GM12878 (cell line): ENCODE measurements at regions not wholly inside any gene's neighbourhood (a gene's known extent, or its start where the extent isn't known, plus 50 kb on each side); places are given as distances from the start of the nearest gene placed in this dataset.

Experiments
- ATAC-seq: fragments of 200-7000 bp; cut with Tn5 transposase; 3 replicates; pipeline ENCODE4 v1.9.1; 2020; ENCODE audit warnings: mild to moderate bottlenecking, moderate library complexity
- BruUV-seq: library from RNA; stranded (reverse); fragments of 400-500 nt; replicated peaks from 2 replicates; lab custom pipeline; 2021; lab: Mats Ljungman, UMichigan
- CTCF ChIA-PET: fragments of 300-600 bp; sonication (Branson Sonifier 250); formaldehyde crosslinking; extraction: SDS; loops from one replicate; lab custom pipeline; 2021; ENCODE audit warnings: inconsistent platforms; lab: Yijun Ruan, JAX
- POLR2A ChIA-PET: fragments of 350-600 bp; formaldehyde crosslinking; extraction: SDS; loops from one replicate; lab custom pipeline; 2021; ENCODE audit warnings: inconsistent platforms; lab: Charles Lee
- RAD21 ChIA-PET: fragments of 300-600 bp; sonication (Branson Sonifier 250); formaldehyde crosslinking; loops from one replicate; lab custom pipeline; 2023; ENCODE audit warnings: antibody characterized with exemption; ENCODE audit not compliant: unreplicated experiment; lab: Charles Lee
- SMC1A ChIA-PET: fragments of 300-600 bp; sonication (Branson Sonifier 250); formaldehyde crosslinking; loops from one replicate; lab custom pipeline; 2023; ENCODE audit not compliant: unreplicated experiment, uncharacterized antibody; lab: Charles Lee
- DNase-seq: peaks from one replicate; pipeline ENCODE4 v3.0.0-alpha.2; 2011; ENCODE audit warnings: low read depth, low spot score
- FAIRE-seq: peaks from 3 replicates; lab custom pipeline; 2011; peaks lifted over from hg19 to GRCh38; lab: Jason Lieb, UNC
- H2AFZ ChIP-seq: 2 replicates; pipeline ENCODE4 v1.6.0; 2011; ENCODE audit warnings: low read depth, low read length, control low read depth; ENCODE audit not compliant: control insufficient read depth
- H3K27ac ChIP-seq: 2 replicates; pipeline ENCODE4 v1.5.1; 2011; ENCODE audit warnings: control low read depth; ENCODE audit not compliant: control insufficient read depth, insufficient read depth
- H3K27me3 ChIP-seq, 2 experiments: replicated peaks in 1 of 2; 2 replicates each; pipeline versions ENCODE4 v1.6.0 to v1.6.1; 2011; ENCODE audit warnings: low read length in 1 of 2; ENCODE audit not compliant: control insufficient read depth in 2 of 2, insufficient read depth in 2 of 2
- H3K36me3 ChIP-seq, 2 experiments: 2 replicates each; pipeline ENCODE4 v1.5.1; 2011; ENCODE audit warnings: low read length in 1 of 2; ENCODE audit not compliant: control insufficient read depth in 2 of 2, insufficient read depth in 2 of 2
- H3K4me1 ChIP-seq: 2 replicates; pipeline ENCODE4 v1.6.1; 2011; ENCODE audit warnings: mild to moderate bottlenecking, low read length, moderate library complexity, mixed read lengths; ENCODE audit not compliant: control insufficient read depth, insufficient read depth
- H3K4me2 ChIP-seq: 2 replicates; pipeline ENCODE4 v1.6.0; 2011; ENCODE audit warnings: control low read depth; ENCODE audit not compliant: control insufficient read depth, insufficient read depth
- H3K4me3 ChIP-seq: fragments of 200-600 bp; sonication (generic); 2 replicates; pipeline ENCODE4 v1.5.1; 2016
- H3K79me2 ChIP-seq: 2 replicates; pipeline ENCODE4 v1.6.0; 2011; ENCODE audit warnings: low read length; ENCODE audit not compliant: control insufficient read depth, insufficient read depth
- H3K9ac ChIP-seq: 2 replicates; pipeline ENCODE4 v1.8.0; 2011; ENCODE audit warnings: low read length, control low read depth, mixed read lengths; ENCODE audit not compliant: control insufficient read depth, insufficient read depth
- H3K9me3 ChIP-seq: replicated peaks from 3 replicates; pipeline ENCODE4 v1.5.1; 2011; ENCODE audit warnings: mild to moderate bottlenecking, low read length; ENCODE audit not compliant: control insufficient read depth, insufficient read depth
- H4K20me1 ChIP-seq: 2 replicates; pipeline ENCODE4 v1.6.0; 2011; ENCODE audit not compliant: control insufficient read depth, insufficient read depth
- DPF2 ChIP-seq: fragments of 450-650 bp; IDR thresholded peaks from 2 replicates; pipeline ENCODE4 v1.6.1; 2017; ENCODE audit warnings: mild to moderate bottlenecking
- E2F4 ChIP-seq: IDR thresholded peaks from 2 replicates; pipeline ENCODE4 v1.6.1; 2012; ENCODE audit warnings: low read depth, low read length, improper control_type of control experiment
- HDAC2 ChIP-seq: fragments of 200-600 bp; sonication (generic); IDR thresholded peaks from 2 replicates; pipeline ENCODE4 v1.6.1; 2017
- KLF5 ChIP-seq: fragments of 450-650 bp; IDR thresholded peaks from 2 replicates; pipeline ENCODE4 v1.6.1; 2014; ENCODE audit warnings: mild to moderate bottlenecking; ENCODE audit not compliant: partially characterized antibody
- LARP7 ChIP-seq: fragments of 450-650 bp; IDR thresholded peaks from 2 replicates; pipeline ENCODE4 v1.6.1; 2017; ENCODE audit warnings: mild to moderate bottlenecking
- NFYB ChIP-seq: IDR thresholded peaks from 2 replicates; pipeline ENCODE4 v1.6.1; 2011; ENCODE audit warnings: low read depth, mild to moderate bottlenecking, low read length, improper control_type of control experiment, moderate library complexity; ENCODE audit not compliant: insufficient read depth
- NRF1 ChIP-seq: conservative IDR thresholded peaks from 2 replicates; pipeline ENCODE4 v1.6.1; 2011; ENCODE audit warnings: mild to moderate bottlenecking, low read depth, low read length, improper control_type of control experiment
- PBX3 ChIP-seq: IDR thresholded peaks from 2 replicates; pipeline ENCODE4 v1.6.1; 2011; ENCODE audit warnings: mild to moderate bottlenecking, low read depth, low read length, moderate library complexity; ENCODE audit not compliant: insufficient replicate concordance
- POLR2A ChIP-seq: IDR thresholded peaks from 2 replicates; pipeline ENCODE4 v1.6.1; 2011; ENCODE audit warnings: low read depth, mild to moderate bottlenecking, low read length
- POLR2AphosphoS2 ChIP-seq: IDR thresholded peaks from 2 replicates; pipeline ENCODE4 v1.6.1; 2011; ENCODE audit warnings: low read depth, mild to moderate bottlenecking, low read length, improper control_type of control experiment, moderate library complexity
- RB1 ChIP-seq: fragments of 450-650 bp; formaldehyde crosslinking; IDR thresholded peaks from 2 replicates; pipeline ENCODE4 v1.6.1; 2017; ENCODE audit warnings: mild to moderate bottlenecking, borderline replicate concordance
- TARDBP ChIP-seq: IDR thresholded peaks from 2 replicates; pipeline ENCODE4 v1.6.1; 2016; ENCODE audit warnings: borderline replicate concordance
- WRNIP1 ChIP-seq: IDR thresholded peaks from 2 replicates; pipeline ENCODE4 v1.6.1; 2011; ENCODE audit warnings: low read depth, low read length, improper control_type of control experiment, borderline replicate concordance
- ZBTB11 ChIP-seq: fragments of 450-650 bp; formaldehyde crosslinking; IDR thresholded peaks from 2 replicates; pipeline ENCODE4 v1.5.0; 2022; ENCODE audit warnings: mild to moderate bottlenecking, missing genetic modification characterization
- ZNF217 ChIP-seq: fragments of 450-650 bp; IDR thresholded peaks from 2 replicates; pipeline ENCODE4 v1.6.1; 2017; ENCODE audit warnings: antibody characterized with exemption, mild to moderate bottlenecking
- ZNF592 ChIP-seq: fragments of 450-650 bp; IDR thresholded peaks from 2 replicates; pipeline ENCODE4 v1.6.1; 2017; ENCODE audit warnings: mild to moderate bottlenecking, moderate library complexity
- WGBS: methylation state at CpG from one replicate; pipeline ENCODE4 v1.1.6; 2016; ENCODE audit warnings: low lambda C conversion rate; ENCODE audit not compliant: insufficient replicate concordance, insufficient coverage; ENCODE audit errors: missing lambda C conversion rate; 5-methylcytosine and 5-hydroxymethylcytosine counted together
- in situ Hi-C: fragments of 300-500 bp; cut with MboI; formaldehyde crosslinking; loops from 9 replicates; pipeline ENCODE4 v1.14.3; 2018; ENCODE audit warnings: mixed read lengths
- intact Hi-C: fragments of 100-400 bp; cut with micrococcal nuclease; formaldehyde crosslinking; loops from one replicate; pipeline ENCODE4 v1.14.2; 2022; ENCODE audit not compliant: unreplicated experiment

- TF ChIP-seq E2F4, result no peak
- no peak for TF ChIP-seq DPF2
- no peak for TF ChIP-seq NRF1
- TF ChIP-seq ZNF217, result no peak
- TF ChIP-seq, all 136 proteins: peak for 0
Observed at GRCh38 chr13:111035861-111036260, 79.2 kb upstream of the ARHGEF7 start (continued).

GRCh38 chr13:111034811-111035210 is 80.3 kb upstream of the ARHGEF7 start:
- intact Hi-C loops, result no loop called here
- Histone ChIP-seq H3K4me1 (no peaks in the 10 kb centered on the region), H3K79me2 (no peaks in the 10 kb centered on the region), H3K9me3 (no peaks in the 10 kb centered on the region), H3K4me2 (no peak overlapping the region), H3K36me3 (no peaks in the 10 kb centered on the region), H4K20me1 (no peaks in the 10 kb centered on the region), H2AFZ (no peak overlapping the region), H3K4me3 (no peak overlapping the region), H3K9ac (no peak overlapping the region), H3K27me3 (no peaks in the 10 kb centered on the region), H3K27ac (no peak overlapping the region)
- ChIA-PET CTCF (no interaction called here), RAD21 (no interaction called here), SMC1A (no interaction called here), POLR2A (no interaction called here)
- DNase-seq (no peak), ATAC-seq (no peak), FAIRE-seq (no peak)
- BruUV-seq, result no TSS peak
- in situ Hi-C loops, result no loop called here
- WGBS, result 3% methylated on average over 2 of the region's 2 CpGs
- TF ChIP-seq HDAC2 (no peak), PBX3 (no peak), WRNIP1 (no peak), ZNF592 (no peak), POLR2A (no peak), RB1 (no peak), LARP7 (no peak), POLR2AphosphoS2 (no peak), TARDBP (no peak), NFYB (no peak), ZBTB11 (CRISPR knock-in tag) (no peak), KLF5 (no peak)
